ENCODE measurements at regions not wholly inside any gene's neighbourhood (a gene's known extent, or its start where the extent isn't known, plus 50 kb on each side); places are given as distances from the start of the nearest gene placed in this dataset.
"Not testable (repeated sequence)": the region's sequence is repeated elsewhere in the genome, so short reads cannot be mapped to it uniquely, and the experiment has no call there.

DNA sequence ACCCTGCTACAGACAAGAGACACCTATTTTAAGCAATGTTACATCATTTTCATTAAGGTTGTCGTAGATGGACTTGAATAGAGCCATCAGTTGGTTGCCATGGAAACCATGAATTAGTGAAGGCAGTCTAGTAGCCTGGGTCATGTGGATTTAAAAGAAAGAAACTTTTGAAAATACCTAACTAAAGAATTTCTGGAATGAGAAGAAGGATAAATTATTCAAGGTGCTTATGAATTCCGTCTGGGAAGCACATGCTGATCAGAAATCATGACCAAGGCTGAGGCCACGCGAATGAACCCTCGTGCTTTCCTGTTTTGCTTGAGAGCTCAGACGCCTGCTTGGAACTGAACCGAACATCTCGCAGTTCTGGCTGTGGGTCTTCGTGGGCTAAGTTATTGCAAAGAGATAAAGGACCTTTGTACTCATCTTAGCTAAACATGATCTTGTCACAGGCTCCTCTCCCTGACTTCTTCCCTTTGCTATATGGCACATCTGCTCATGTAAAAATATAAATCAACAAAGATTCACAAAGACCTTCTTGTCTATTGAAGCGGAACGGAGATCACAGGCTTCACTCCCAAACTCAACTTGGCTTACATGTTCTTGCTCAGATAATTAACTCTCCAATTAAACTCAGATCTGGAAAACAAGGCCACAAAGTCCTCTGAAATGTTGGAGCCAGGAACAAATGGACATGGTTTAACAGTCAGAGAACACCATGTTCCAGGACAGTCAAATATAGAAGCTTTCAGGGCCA lies 140.2 kb downstream of the NUFIP1 start:
- no peak for DNase-seq (ENCODE audit: low read depth in 2 of 2, low spot score in 1 of 2)

- not testable (repeated sequence) for DNase-seq (ENCODE audit: low read depth in 2 of 2, low spot score in 1 of 2)
Measured at GRCh38 chr13:44845281-44846058, 143.8 kb downstream of the NUFIP1 start.

GRCh38 chr13:44844786-44845185 lies 144.5 kb downstream of the NUFIP1 start:
- DNase-seq (ENCODE audit: low read depth in 2 of 2, low spot score in 1 of 2): no peak

DNA sequence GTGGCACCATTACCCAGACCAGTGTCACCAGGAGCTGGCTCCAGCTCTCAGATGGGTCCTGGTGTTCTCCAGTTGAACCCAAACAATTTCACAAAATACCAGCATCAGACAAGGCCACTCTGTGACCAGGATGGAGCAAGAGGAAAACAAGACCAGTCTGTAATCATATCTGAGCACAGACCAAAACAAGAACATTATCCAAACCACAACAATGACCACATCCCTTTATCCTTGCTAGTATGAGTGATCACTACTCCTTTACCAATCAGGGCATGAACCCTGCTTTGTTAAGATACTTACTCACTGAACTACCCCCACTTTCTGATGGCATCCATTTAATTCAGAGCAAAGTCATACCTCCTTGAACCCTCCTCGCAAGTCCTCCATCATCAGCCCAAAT lies 145.9 kb downstream of the NUFIP1 start:
- no peak for DNase-seq (ENCODE audit: low read depth in 2 of 2, low spot score in 1 of 2)

DNA sequence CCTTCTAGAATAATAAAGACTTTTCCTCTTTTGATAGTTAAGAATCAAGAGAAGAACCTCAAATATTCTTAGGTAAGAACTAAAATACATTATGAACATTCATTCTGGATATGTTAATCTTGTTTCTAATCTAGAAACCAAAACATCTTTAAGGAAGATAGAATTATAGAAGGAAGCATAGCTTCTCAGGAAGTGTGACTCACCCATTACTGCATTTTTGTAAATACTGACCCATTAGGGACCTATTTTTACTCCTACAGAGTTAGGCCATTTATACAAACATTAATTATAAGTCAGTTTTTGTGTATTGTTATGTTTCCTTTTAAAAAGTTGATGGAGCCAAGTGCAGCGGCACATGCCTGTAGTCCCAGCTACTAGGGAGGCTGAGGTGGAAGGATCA lies 147.1 kb downstream of the NUFIP1 start:
- no peak for DNase-seq (ENCODE audit: low read depth in 2 of 2, low spot score in 1 of 2)

GRCh38 chr13:44840131-44840530 lies 149.1 kb downstream of the NUFIP1 start:
- no peak for DNase-seq (ENCODE audit: low read depth in 2 of 2, low spot score in 1 of 2)

DNA sequence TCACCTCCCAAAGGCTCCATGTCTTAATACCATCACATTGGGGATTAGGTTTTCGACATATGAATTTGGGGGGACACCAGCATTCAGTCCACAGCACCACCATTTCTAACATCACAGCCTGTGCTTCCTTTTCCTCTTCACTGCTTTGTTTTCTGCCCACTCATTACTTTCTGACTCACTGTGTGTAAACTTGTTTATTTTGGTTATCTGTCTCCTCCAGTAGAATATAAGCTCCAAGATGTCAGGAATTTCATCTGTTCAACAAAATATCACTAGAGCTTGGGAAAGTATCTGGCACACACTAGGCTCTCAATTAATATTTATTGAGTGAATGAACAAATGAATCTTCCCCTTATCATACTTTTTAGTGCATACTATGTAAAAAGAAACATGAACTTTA lies 152.0 kb downstream of the NUFIP1 start:
- no peak for DNase-seq (ENCODE audit: low read depth in 2 of 2, low spot score in 1 of 2)

DNA sequence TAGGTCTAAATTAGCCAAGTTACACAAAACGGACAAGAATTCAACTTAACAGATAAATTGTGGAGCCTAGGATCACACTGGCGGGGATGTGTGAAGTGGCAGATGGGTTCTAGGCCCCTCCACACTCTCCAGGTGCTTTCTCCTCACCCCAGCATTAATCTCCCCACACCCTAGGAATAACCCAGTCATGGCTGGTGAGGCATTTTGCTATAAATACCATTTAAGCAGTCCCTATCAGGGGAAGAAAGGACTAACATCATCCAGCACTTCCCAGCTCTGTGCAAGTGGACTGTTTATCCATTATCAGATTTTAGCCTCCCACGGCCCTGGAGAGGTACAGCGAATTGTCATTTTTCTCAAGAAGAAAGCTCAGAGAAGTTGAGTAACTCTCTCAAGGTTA lies 154.9 kb downstream of the NUFIP1 start:
- no peak for DNase-seq (ENCODE audit: low read depth in 2 of 2, low spot score in 1 of 2)

DNA sequence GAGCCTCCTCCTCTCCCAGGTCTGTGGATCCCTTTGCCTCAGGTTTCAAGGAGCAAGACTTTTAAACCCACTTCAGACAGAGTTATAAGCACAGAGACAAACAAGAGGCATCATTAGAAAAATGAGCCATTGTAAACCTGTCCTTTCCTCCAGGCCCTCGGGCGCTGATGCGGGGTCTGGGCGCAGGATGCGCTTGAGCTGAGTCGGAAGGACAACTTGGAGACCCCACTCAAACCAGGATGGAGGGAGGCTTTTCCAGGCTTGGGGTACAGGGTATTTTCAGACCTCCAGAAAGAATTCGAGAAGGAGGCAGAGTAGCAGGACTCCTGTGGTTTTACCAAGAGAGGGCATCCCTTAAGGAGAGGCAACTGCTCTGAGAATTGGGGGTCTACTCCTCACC lies 155.6 kb downstream of the NUFIP1 start:
- DNase-seq (ENCODE audit: low read depth in 2 of 2, low spot score in 1 of 2): no peak

- DNase-seq (ENCODE audit: low read depth in 2 of 2, low spot score in 1 of 2): no peak
Measured at GRCh38 chr13:44833139-44833538, 156.1 kb downstream of the NUFIP1 start.

- no peak for DNase-seq (ENCODE audit: low read depth in 2 of 2, low spot score in 1 of 2)
Measured at GRCh38 chr13:44826591-44827350, 162.5 kb downstream of the NUFIP1 start.

- no peak for DNase-seq (ENCODE audit: low read depth in 2 of 2, low spot score in 1 of 2)
Measured at GRCh38 chr13:44825953-44826352, 163.3 kb downstream of the NUFIP1 start.

- DNase-seq (ENCODE audit: low read depth in 2 of 2, low spot score in 1 of 2): not testable (repeated sequence)
Measured at GRCh38 chr13:44823555-44823954, 165.7 kb downstream of the NUFIP1 start.

DNA sequence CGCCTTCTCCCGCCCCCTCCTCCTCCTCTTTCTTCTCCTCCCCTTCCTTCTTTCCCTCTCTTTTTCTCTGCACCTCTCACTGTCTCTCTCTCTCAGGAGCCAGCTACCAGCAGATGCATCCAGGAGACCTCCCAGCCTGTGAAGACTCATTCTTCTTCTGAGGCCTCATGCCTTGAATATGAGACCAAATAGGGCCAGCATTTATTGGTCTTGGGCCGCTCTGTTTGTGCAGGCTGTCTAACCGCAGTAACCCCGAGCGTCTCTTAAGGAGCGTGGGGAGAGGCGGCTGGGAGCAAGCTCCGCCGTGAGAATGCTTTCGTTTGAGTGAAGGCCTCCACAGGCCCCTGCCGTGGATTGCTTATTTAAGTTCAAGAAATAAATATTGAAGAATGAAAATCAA lies 167.0 kb downstream of the NUFIP1 start:
- DNase-seq (ENCODE audit: low read depth in 2 of 2, low spot score in 1 of 2): no peak

DNA sequence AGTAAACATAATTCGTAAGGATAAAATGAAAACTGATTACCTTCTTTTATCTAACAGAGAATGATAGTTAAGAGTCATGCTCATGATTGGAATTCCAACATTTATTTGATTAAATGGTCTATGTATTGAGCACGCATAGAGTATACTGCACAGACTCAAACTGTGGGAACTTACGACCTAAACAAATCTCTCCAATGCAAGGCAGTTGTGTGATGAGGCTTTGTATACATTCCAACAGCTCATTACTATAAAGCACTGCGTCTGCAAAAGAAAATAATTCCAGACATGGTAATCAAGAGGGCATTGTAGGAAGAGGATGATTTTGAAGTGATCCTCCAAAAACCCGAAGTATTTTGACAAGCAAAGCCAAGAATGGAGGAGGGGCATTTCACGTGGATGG lies 169.5 kb downstream of the NUFIP1 start:
- no peak for DNase-seq (ENCODE audit: low read depth in 2 of 2, low spot score in 1 of 2)

DNA sequence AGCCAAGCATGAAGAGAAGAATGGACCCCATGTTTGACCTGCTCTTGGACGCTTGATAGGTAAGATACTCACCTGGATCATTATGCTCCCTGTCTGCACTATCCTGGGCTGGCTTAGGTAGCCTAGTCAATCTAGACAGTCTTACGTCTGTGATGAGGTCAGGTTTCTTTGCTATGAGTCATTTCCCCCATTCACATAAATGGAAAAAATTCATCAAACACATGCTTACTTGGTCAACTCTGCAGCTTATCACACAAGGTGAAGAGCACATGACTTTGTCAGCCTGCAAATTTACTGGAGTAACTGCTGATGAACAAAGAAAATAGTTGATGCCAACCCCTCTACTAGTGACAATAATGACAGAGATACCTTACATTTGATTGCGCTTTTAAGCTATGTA lies 170.0 kb downstream of the NUFIP1 start:
- no peak for DNase-seq (ENCODE audit: low read depth in 2 of 2, low spot score in 1 of 2)

DNA sequence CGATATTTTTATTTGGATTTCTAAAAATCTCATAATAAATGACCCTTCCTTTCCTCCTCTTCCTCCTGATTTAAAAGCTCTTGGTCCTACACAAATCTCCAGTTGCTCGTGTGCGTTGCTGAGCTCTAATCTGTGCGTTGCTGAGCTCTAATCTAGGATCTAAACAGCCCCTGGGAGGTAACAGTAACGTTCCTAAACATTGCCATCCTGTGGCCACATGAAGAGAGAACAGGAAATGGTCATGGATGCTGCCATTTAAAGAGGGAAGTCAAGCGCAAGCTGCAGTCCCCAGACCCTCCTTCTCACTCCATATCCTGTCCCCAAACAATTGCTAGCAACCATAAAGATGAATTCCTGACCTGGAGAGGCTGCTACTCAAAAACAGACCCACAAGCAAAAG lies 170.8 kb downstream of the NUFIP1 start:
- no peak for DNase-seq (ENCODE audit: low read depth in 2 of 2, low spot score in 1 of 2)

- DNase-seq (ENCODE audit: low read depth in 2 of 2, low spot score in 1 of 2): no peak
Measured at GRCh38 chr13:44818016-44818415, 171.3 kb downstream of the NUFIP1 start.

GRCh38 chr13:44817131-44817671 lies 172.1 kb downstream of the NUFIP1 start:
- no peak for DNase-seq (ENCODE audit: low read depth in 2 of 2, low spot score in 1 of 2)

GRCh38 chr13:44816701-44817100 lies 172.6 kb downstream of the NUFIP1 start:
- no peak for DNase-seq (ENCODE audit: low read depth in 2 of 2, low spot score in 1 of 2)

GRCh38 chr13:44815623-44816022 lies 173.6 kb downstream of the NUFIP1 start:
- no peak for DNase-seq (ENCODE audit: low read depth in 2 of 2, low spot score in 1 of 2)

GRCh38 chr13:44814836-44815235 lies 174.4 kb downstream of the NUFIP1 start:
- DNase-seq (ENCODE audit: low read depth in 2 of 2, low spot score in 1 of 2): no peak
